SK-N-MC (cell line): ENCODE measurements at regions not wholly inside any gene's neighbourhood (a gene's known extent, or its start where the extent isn't known, plus 50 kb on each side); places are given as distances from the start of the nearest gene placed in this dataset.

ENCODE experiments used
- DNase-seq: peaks from one replicate; pipeline ENCODE4 v3.0.0-alpha.2; 2011; ENCODE audit warnings: low read depth, low spot score
- H3K27ac ChIP-seq: fragments of 200-600 bp; sonication (generic); 2 replicates; pipeline ENCODE4 v1.5.1; 2016; ENCODE audit warnings: mixed run types
- H3K36me3 ChIP-seq: fragments of 200-600 bp; sonication (generic); 2 replicates; pipeline ENCODE4 v1.6.1; 2017; ENCODE audit warnings: antibody characterized with exemption, low read length, mixed read lengths; ENCODE audit not compliant: insufficient read depth
- H3K4me3 ChIP-seq: fragments of 200-600 bp; sonication (generic); 2 replicates; pipeline ENCODE4 v1.5.1; 2016
- H3K9ac ChIP-seq: fragments of 200-600 bp; sonication (generic); 2 replicates; pipeline ENCODE4 v1.8.0; 2017; ENCODE audit warnings: mixed run types, mixed read lengths; ENCODE audit not compliant: insufficient read length
- H3K9me3 ChIP-seq: fragments of 200-600 bp; sonication (generic); 2 replicates; pipeline ENCODE4 v1.6.1; 2017; ENCODE audit warnings: low read depth, mild to moderate bottlenecking, antibody characterized with exemption, low read length, moderate library complexity, mixed read lengths
- EZH2 ChIP-seq: fragments of 200-600 bp; sonication (generic); IDR thresholded peaks from one replicate; pipeline ENCODE4 v1.6.1; 2017; ENCODE audit warnings: antibody characterized with exemption
- FOXP2 ChIP-seq: optimal IDR thresholded peaks from 2 replicates; pipeline ENCODE3; 2011; ENCODE audit warnings: mild to moderate bottlenecking, moderate library complexity; ENCODE audit not compliant: insufficient read depth; ENCODE audit errors: extremely low read length, control extremely low read depth
- POLR2AphosphoS5 ChIP-seq: IDR thresholded peaks from 2 replicates; pipeline ENCODE4 v1.6.1; 2012; ENCODE audit warnings: mild to moderate bottlenecking, low read depth, low read length, borderline replicate concordance

DNA sequence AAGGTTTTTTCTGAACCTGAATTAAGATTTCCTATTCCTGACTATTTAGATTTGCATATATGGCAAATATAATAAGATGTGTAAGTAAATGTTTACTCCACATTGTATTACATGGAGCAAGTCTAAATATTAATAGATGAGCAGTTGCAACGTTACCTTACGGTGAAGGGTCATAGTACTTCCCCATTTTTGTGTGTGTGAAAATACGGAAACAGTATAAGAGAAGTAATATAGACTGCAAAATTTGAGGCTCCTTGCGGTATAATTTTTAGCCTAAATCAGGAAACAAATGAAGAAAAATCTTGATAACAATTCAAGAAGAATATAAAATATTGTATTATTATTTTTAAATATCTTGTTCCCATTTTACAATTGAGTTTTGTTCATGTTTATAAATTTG lies 434.2 kb downstream of the GRB14 start:
- DNase-seq = no peak

DNA sequence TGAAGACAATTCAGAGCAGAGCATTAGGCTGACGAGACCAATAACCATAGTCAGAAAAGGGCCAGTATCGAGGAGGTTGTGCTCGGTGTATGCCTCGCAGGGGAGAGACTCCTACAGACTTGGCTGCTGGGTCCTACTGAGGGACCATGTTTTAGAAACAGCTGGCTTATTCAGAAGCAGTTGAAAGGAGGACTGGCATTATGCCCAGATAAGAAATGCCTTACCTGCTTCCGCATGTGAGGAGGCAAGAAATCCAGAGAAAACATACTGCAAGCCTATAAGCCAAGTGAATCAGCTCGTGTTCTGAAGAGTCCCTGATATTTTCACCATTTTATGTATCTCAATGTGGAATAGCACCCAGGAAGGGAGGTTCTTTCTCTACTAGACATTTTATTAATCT lies 434.7 kb downstream of the GRB14 start:
- no peaks in the 10 kb centered on the region for H3K36me3 ChIP-seq
- no peak overlapping the region for H3K4me3 ChIP-seq
- H3K9ac ChIP-seq = no peak overlapping the region
- no peak overlapping the region for H3K27ac ChIP-seq
- no peaks in the 10 kb centered on the region for H3K9me3 ChIP-seq
- no peak for DNase-seq
- TF ChIP-seq FOXP2 (no peak), EZH2 (no peak), POLR2AphosphoS5 (no peak)

More for the DNA sequence above, 434.2 kb downstream of the GRB14 start:
- Histone ChIP-seq H3K36me3 (no peaks in the 10 kb centered on the region), H3K9me3 (no peaks in the 10 kb centered on the region), H3K9ac (no peak overlapping the region), H3K4me3 (no peak overlapping the region), H3K27ac (no peak overlapping the region)
- TF ChIP-seq EZH2 (no peak), FOXP2 (no peak), POLR2AphosphoS5 (no peak)

DNA sequence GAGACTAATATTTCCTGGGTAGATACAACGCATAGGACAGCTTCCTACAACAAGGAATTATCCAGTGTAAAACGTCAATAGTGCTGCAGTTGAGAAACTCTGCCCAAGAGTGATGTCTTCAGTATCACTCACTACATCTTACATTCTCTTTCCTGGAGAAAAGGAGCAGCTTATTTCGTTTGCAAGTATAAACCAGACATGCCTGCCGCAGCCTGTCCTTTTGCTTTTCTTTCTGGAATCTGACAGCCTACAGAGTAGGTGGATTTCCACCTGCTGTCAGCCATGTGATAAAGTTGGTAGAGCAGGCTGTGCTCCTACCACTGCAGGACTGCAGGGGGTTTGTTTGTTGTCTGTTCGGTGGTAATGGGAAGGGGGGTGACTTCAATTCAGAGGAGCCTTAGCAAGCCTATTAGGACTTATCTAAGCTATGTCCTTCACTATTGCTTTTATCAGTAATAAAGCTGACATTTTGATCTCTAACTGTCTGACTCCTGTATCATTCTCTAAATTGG lies 439.1 kb downstream of the GRB14 start:
- Histone ChIP-seq H3K4me3 (no peak overlapping the region), H3K27ac (no peak overlapping the region), H3K9ac (no peak overlapping the region), H3K9me3 (no peaks in the 10 kb centered on the region), H3K36me3 (no peaks in the 10 kb centered on the region)
- no peak for TF ChIP-seq EZH2
- no peak for TF ChIP-seq POLR2AphosphoS5
- TF ChIP-seq FOXP2 = no peak
- DNase-seq = no peak

DNA sequence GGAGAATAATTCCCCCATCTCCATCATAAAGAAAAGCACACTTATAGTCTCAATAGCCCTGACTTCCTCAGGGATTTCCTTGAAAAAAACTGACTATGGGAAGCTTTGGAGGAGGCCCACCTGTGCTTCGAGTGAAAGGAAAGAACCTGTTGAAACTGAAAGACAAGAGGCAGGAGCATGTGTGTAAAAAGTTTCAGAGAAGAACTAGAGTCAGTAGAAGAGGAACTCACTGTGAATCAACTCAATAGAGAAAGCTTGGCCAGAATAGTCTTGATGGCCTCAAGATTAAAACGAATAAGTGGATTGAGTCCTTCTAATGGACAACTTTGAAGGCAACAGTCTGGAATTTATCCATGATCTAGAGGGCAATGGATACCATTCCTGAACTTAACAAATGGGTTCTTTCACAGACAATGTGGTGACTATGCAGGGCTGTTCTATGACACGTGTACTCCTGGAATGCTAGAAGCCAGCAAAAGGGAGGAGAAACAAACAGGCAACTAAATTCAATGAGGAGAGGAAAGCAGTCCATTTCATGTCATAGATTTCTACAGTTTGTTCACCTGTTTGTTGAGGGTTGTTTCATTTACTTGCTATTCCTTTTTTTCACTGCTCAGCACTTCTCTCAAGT lies 442.3 kb downstream of the GRB14 start:
- no peaks in the 10 kb centered on the region for H3K36me3 ChIP-seq
- no peak overlapping the region for H3K4me3 ChIP-seq
- no peak overlapping the region for H3K9ac ChIP-seq
- TF ChIP-seq EZH2 (no peak), POLR2AphosphoS5 (no peak), FOXP2 (no peak)
- H3K27ac ChIP-seq = no peak overlapping the region
- no peaks in the 10 kb centered on the region for H3K9me3 ChIP-seq
- no peak for DNase-seq

DNA sequence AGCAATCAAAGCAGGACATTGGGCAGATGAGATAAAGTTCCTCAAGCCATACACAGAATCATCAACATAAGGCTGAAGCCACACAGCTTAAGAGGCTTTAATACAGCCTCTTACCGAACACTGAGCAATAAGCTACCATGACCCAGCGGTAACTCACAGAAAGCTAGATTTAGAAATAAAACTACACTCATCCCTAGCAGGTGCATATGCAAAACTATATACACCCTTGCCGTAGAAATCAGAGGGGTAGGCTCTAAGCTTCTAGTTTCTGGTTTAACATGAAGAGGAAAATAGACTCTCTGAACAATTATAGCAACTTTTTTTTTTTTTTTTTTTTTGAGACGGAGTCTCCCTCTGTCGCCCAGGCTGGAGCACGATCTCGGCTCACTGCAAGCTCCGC lies 428.8 kb upstream of the FIGN start:
- no peak overlapping the region for H3K9ac ChIP-seq
- DNase-seq = no peak
- no peaks in the 10 kb centered on the region for H3K9me3 ChIP-seq
- H3K36me3 ChIP-seq = no peaks in the 10 kb centered on the region
- no peak for TF ChIP-seq FOXP2
- TF ChIP-seq EZH2 = no peak
- TF ChIP-seq POLR2AphosphoS5 = no peak
- H3K27ac ChIP-seq = no peak overlapping the region
- H3K4me3 ChIP-seq = no peak overlapping the region

DNA sequence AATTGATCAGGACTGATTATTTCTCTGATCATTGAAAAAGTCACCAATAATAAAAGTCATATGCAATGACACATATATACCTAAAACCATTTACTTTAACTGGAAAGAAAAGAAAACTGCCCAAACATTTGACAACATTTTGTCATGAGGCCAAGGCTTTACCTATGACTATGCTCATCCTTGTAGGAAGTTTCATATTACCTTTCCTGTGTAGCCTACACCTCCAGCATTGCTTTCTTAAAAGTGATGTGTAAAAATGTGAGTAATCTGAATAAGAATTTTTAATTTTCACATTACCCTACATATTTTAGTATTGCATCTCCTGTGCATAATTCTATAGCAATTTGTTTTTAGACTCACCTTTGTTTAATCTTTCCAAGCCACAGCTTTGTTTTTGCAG lies 419.8 kb upstream of the FIGN start:
- no peak overlapping the region for H3K27ac ChIP-seq
- TF ChIP-seq POLR2AphosphoS5 (no peak), EZH2 (no peak), FOXP2 (no peak)

DNA sequence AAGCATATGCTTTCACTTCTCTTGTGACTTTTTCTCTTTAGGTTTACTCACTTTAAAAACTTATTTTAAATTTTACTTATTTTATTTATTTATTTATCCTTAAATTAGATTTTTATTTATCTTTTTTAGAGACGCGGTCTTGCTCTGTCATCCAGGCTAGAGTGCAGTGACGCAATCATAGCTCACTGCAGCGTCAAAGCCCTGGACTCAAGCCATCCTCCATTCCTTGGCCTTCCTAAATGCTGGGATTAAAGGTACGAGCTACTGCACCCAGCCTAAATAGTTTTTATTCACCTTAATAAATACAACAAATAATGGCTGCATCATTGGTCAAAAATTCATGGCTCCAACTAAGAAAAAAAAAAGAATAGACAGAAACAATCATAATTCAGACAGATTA lies 415.7 kb upstream of the FIGN start:
- Histone ChIP-seq H3K36me3 (no peaks in the 10 kb centered on the region), H3K9me3 (no peaks in the 10 kb centered on the region), H3K27ac (no peak overlapping the region), H3K9ac (no peak overlapping the region), H3K4me3 (no peak overlapping the region)
- DNase-seq = no peak
- no peak for TF ChIP-seq FOXP2
- no peak for TF ChIP-seq POLR2AphosphoS5

More for the DNA sequence above, 419.8 kb upstream of the FIGN start:
- Histone ChIP-seq H3K36me3 (no peaks in the 10 kb centered on the region), H3K9me3 (no peaks in the 10 kb centered on the region), H3K9ac (no peak overlapping the region), H3K4me3 (no peak overlapping the region)
- no peak for DNase-seq

DNA sequence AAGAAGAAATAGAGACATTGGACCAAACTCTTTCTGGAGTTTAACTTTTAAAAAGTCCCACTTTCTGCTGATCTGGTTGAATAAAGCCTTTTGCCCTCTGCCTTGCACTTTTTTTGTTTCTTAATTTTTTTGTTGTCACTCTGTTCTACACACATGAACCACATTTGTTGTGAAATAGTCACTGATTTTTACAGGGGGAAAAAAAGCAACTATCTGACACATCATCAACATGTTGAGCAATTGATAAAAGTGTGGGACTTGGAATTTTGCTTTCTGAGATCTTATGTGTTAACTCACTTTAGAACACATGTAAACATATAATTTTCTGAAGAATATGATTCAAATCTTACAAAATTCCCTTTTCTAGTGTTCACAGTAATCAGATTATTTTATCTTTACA lies 414.8 kb upstream of the FIGN start:
- Histone ChIP-seq H3K4me3 (no peak overlapping the region), H3K36me3 (no peaks in the 10 kb centered on the region), H3K27ac (no peak overlapping the region), H3K9me3 (no peaks in the 10 kb centered on the region), H3K9ac (no peak overlapping the region)
- DNase-seq = no peak
- TF ChIP-seq FOXP2 (no peak), POLR2AphosphoS5 (no peak), EZH2 (no peak)

DNA sequence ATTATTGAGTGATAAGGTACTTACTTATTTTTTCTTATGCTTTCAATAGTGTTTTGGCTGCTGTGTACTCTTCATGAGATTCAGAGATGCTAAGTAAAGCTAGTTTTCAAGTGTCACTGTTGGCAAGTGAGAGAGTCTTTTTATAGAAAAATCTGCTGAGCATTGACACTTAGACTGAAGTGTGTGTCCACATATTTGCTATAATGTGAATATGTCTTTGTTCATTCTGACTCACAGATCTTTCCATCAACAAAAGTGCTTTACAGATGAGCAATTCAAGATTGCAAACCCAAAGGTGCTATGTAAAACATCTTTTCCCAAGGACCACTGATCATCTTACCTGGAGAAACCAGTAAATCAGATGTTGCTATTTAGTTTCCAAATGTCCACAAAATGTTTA lies 410.6 kb upstream of the FIGN start:
- no peak overlapping the region for H3K9ac ChIP-seq
- TF ChIP-seq EZH2 (no peak), FOXP2 (no peak), POLR2AphosphoS5 (no peak)
- no peak overlapping the region for H3K27ac ChIP-seq
- H3K4me3 ChIP-seq = no peak overlapping the region
- no peak for DNase-seq
- no peaks in the 10 kb centered on the region for H3K36me3 ChIP-seq
- no peaks in the 10 kb centered on the region for H3K9me3 ChIP-seq
